ENCODE measurements at regions not wholly inside any gene's neighbourhood (a gene's known extent, or its start where the extent isn't known, plus 50 kb on each side); places are given as distances from the start of the nearest gene placed in this dataset.

- no peak for DNase-seq
Observed at GRCh38 chr6:6376845-6377244, 56.4 kb upstream of the F13A1 start.

GRCh38 chr6:6377621-6378020 is 57.2 kb upstream of the F13A1 start:
- DNase-seq = no peak

- DNase-seq = no peak
Observed at GRCh38 chr6:6379573-6379972, 59.1 kb upstream of the F13A1 start.

- no peak for DNase-seq
Observed at GRCh38 chr6:6384520-6384919, 64.1 kb upstream of the F13A1 start.

GRCh38 chr6:6386010-6386409 is 65.5 kb upstream of the F13A1 start:
- DNase-seq = no peak

- DNase-seq = no peak
Observed at GRCh38 chr6:6390849-6391602, 70.6 kb upstream of the F13A1 start.

- DNase-seq = no peak
Observed at GRCh38 chr6:6392214-6393068, 72.0 kb upstream of the F13A1 start.

- DNase-seq = no peak
Observed at GRCh38 chr6:6393069-6393529, 72.6 kb upstream of the F13A1 start.

GRCh38 chr6:6395581-6396197 is 75.2 kb upstream of the F13A1 start:
- DNase-seq = no peak

- no peak for DNase-seq
Observed at GRCh38 chr6:6397842-6398241, 77.4 kb upstream of the F13A1 start.

GRCh38 chr6:6399568-6399967 is 79.1 kb upstream of the F13A1 start:
- no peak for DNase-seq

- DNase-seq = no peak
Observed at GRCh38 chr6:6401401-6401800, 80.9 kb upstream of the F13A1 start.

- DNase-seq = no peak
Observed at GRCh38 chr6:6402006-6402405, 81.5 kb upstream of the F13A1 start.

GRCh38 chr6:6402591-6402990 is 82.1 kb upstream of the F13A1 start:
- no peak for DNase-seq

GRCh38 chr6:6405031-6405430 is 84.6 kb upstream of the F13A1 start:
- DNase-seq = no peak

- DNase-seq = no peak
Observed at GRCh38 chr6:6405997-6406714, 85.7 kb upstream of the F13A1 start.

- no peak for DNase-seq
Observed at GRCh38 chr6:6406715-6407070, 86.2 kb upstream of the F13A1 start.

- DNase-seq = no peak
Observed at GRCh38 chr6:6407071-6407741, 86.7 kb upstream of the F13A1 start.

GRCh38 chr6:6409397-6410030 is 89.1 kb upstream of the F13A1 start:
- DNase-seq = no peak

- no peak for DNase-seq
Observed at GRCh38 chr6:6411115-6411514, 90.7 kb upstream of the F13A1 start.

GRCh38 chr6:6412221-6412620 is 91.8 kb upstream of the F13A1 start:
- no peak for DNase-seq

- no peak for DNase-seq
Observed at GRCh38 chr6:6412700-6413099, 92.2 kb upstream of the F13A1 start.

Data from EL (cell line).